ENCODE measurements at regions not wholly inside any gene's neighbourhood (a gene's known extent, or its start where the extent isn't known, plus 50 kb on each side); places are given as distances from the start of the nearest gene placed in this dataset.

- no peak for TF ChIP-seq EP300 (IDR thresholded peaks at IDR 0.05)
- no peak for TF ChIP-seq POLR2AphosphoS5 (IDR thresholded peaks at IDR 0.05)
- TF ChIP-seq CTCF (IDR thresholded peaks at IDR 0.05), result no peak
These were observed 519.7 kb upstream of the PRMT6 start for GRCh38 chr1:106536741-106537140.
